ENCODE measurements at regions not wholly inside any gene's neighbourhood (a gene's known extent, or its start where the extent isn't known, plus 50 kb on each side); places are given as distances from the start of the nearest gene placed in this dataset.

- no peak for TF ChIP-seq CTCF (IDR thresholded peaks at IDR 0.05)
- no peak for TF ChIP-seq POLR2A (IDR thresholded peaks at IDR 0.05)
- no peak for DNase-seq (ENCODE audit: low spot score in 2 of 2)
- H3K4me3 ChIP-seq (ENCODE audit: low read depth, poor library complexity, severe bottlenecking) = no peak overlapping the region
- intact Hi-C loops (cut with DNase I; ENCODE audit: low total_unique reads) = no loop called here
- 79 to 85% methylated on average over 3 of the region's 3 CpGs for WGBS, 2 donors
Measured at GRCh38 chr3:20343790-20344189, 157.8 kb upstream of the SGO1 start.

GRCh38 chr3:20340324-20340928 is 154.4 kb upstream of the SGO1 start:
- H3K4me3 ChIP-seq (ENCODE audit: low read depth, poor library complexity, severe bottlenecking) = no peak overlapping the region
- peak; percentile 78 to 89 for DNase-seq (ENCODE audit: low spot score in 2 of 2)
- WGBS, 2 donors = 21 to 22% methylated on average over 6 of the region's 6 CpGs
- TF ChIP-seq POLR2A (IDR thresholded peaks at IDR 0.05) (no peak), CTCF (IDR thresholded peaks at IDR 0.05) (peak in 1 of 3 donors; percentile 41)
- intact Hi-C loops (cut with DNase I; ENCODE audit: low total_unique reads) = no loop called here

- H3K4me3 ChIP-seq (ENCODE audit: low read depth, poor library complexity, severe bottlenecking) = no peak overlapping the region
- intact Hi-C loops (cut with DNase I; ENCODE audit: low total_unique reads) = no loop called here
- no peak for TF ChIP-seq POLR2A (IDR thresholded peaks at IDR 0.05)
- no peak for TF ChIP-seq CTCF (IDR thresholded peaks at IDR 0.05)
- no peak for DNase-seq (ENCODE audit: low spot score in 2 of 2)
Measured at GRCh38 chr3:20336572-20336971, 150.6 kb upstream of the SGO1 start.

GRCh38 chr3:20334842-20335241 is 148.8 kb upstream of the SGO1 start:
- intact Hi-C loops (cut with DNase I; ENCODE audit: low total_unique reads) = no loop called here
- no peak for DNase-seq (ENCODE audit: low spot score in 2 of 2)
- WGBS, 2 donors = 85% methylated on average over 2 of the region's 2 CpGs
- TF ChIP-seq CTCF (IDR thresholded peaks at IDR 0.05) (no peak), POLR2A (IDR thresholded peaks at IDR 0.05) (no peak)
- no peak overlapping the region for H3K4me3 ChIP-seq (ENCODE audit: low read depth, poor library complexity, severe bottlenecking)

- 97 to 100% methylated on average over 1 of the region's 1 CpG for WGBS, 2 donors
- TF ChIP-seq CTCF (IDR thresholded peaks at IDR 0.05) (no peak), POLR2A (IDR thresholded peaks at IDR 0.05) (no peak)
- intact Hi-C loops (cut with DNase I; ENCODE audit: low total_unique reads) = no loop called here
- no peak overlapping the region for H3K4me3 ChIP-seq (ENCODE audit: low read depth, poor library complexity, severe bottlenecking)
- no peak for DNase-seq (ENCODE audit: low spot score in 2 of 2)
Measured at GRCh38 chr3:20327889-20328288, 141.9 kb upstream of the SGO1 start.

- no peak overlapping the region for H3K4me3 ChIP-seq (ENCODE audit: low read depth, poor library complexity, severe bottlenecking)
- DNase-seq (ENCODE audit: low spot score in 2 of 2) = no peak
- TF ChIP-seq CTCF (IDR thresholded peaks at IDR 0.05) (no peak), POLR2A (IDR thresholded peaks at IDR 0.05) (no peak)
- intact Hi-C loops (cut with DNase I; ENCODE audit: low total_unique reads) = no loop called here
- 94 to 97% methylated on average over 1 of the region's 1 CpG for WGBS, 2 donors
Measured at GRCh38 chr3:20326541-20326940, 140.5 kb upstream of the SGO1 start.
